HG02678 (cell line): ENCODE measurements at regions not wholly inside any gene's neighbourhood (a gene's known extent, or its start where the extent isn't known, plus 50 kb on each side); places are given as distances from the start of the nearest gene placed in this dataset.
"Not testable (repeated sequence)": the region's sequence is repeated elsewhere in the genome, so short reads cannot be mapped to it uniquely, and the experiment has no call there.

Experiments
- ATAC-seq: cut with Tn5 transposase; IDR thresholded peaks from one replicate; pipeline ENCODE4 v1.9.1; 2021; ENCODE audit warnings: mild to moderate bottlenecking, moderate library complexity; ENCODE audit not compliant: unreplicated experiment

DNA sequence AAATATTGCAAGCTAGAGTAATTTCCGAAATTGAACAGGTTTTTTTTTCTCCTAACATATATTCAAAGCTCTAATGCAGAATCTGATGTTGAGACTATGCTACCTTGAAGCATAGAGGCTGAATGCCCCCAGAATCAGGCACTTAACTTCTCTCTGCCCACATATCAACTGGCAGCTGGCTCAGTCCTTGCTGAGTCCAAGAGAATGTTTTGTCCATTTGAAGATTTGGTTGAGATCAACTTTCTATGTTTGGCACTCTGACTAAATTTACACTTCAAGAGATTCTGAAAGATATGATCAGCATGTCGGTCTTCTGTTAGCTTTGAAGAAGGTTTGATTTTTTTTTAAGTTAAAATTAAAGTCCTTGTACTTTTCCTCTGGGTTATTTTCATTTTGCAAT, 1298.1 kb downstream of the EPHA7 start:
- no peak for ATAC-seq

DNA sequence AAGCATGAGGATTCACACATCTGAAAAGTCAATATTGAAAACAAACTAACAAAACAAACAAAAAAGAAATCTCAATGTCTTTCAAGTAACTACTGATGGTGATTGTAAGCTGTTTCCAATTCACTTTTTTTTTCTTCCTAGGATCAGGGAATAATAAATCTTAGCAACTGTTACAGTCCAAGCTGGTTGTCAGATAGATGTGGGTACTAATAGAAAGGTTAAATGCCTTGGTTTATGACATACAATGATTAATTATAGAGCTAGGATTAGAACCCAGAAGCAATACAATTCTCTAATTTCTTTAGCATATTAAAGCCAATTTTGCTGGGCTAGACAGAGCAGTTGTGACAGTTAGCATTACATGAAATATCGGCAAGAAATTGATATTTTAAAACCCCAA, 1301.6 kb downstream of the EPHA7 start:
- no peak for ATAC-seq

DNA sequence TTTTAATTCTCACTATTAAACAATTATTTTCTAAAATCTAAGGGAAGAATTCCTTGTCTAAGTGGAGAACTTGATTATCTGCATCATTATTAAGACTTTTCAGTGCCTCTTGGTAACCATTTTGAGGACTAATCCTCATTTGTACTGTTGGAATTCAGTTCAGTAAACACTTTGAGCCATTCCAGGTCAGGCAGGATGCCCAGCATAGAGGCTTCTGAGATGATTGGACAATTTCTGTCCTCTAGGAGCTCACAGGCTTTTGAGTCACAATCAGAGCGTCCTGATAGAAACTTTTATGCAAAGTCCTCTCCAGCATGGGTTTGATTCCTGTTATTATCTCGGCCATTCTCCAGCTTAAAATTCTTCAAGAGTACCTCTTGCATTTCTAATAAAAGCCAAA, 1304.6 kb downstream of the EPHA7 start:
- ATAC-seq = no peak

DNA sequence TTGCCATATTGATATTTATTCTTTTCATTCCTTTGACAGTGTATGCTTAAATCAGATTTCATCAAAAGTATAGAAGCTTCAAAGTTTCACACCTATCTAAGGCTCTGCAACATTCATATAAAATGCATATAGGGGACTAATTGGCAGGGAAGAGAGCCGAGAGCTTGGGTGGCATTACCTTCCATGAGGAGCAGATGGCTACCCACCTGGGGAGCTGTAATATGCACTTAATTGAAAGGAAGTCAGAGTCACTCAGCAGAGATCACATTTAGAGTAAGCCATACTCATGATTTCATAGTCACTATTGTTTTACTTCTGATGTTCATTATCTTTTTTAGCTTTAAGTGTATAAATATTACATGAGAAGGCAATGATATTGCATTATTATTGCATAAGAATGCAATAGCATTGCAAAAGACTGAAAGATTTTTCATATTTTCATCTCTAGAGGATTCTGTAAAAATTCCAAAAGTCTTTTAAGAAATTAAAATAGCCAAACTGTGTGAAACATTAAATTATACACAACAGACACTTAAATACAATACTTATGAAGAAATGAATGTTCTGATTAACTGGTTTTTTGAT, 1305.2 kb downstream of the EPHA7 start:
- ATAC-seq = no peak

GRCh38 chr6:92111386-92111785, 1308.0 kb downstream of the EPHA7 start:
- ATAC-seq = no peak

DNA sequence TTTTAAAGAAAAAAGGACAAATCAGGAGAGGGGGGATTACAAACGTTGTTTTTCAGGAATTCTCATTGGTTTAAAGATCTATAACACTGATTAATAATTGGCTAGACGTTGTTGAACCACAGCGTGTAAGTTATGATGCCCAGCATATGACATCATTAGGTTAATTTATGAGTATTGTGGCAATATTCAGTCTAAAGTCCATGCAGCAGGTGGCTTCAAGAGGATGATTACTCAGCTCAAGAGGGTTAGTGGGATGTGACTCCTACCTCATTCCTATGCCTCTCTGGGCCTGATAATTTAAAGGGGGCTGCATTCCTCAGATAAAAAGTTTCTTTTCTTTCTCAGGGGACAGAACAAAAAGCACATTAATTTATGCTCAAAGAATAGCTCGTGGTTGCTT, 1309.0 kb downstream of the EPHA7 start:
- no peak for ATAC-seq

GRCh38 chr6:92109956-92110355, 1309.4 kb downstream of the EPHA7 start:
- no peak for ATAC-seq

DNA sequence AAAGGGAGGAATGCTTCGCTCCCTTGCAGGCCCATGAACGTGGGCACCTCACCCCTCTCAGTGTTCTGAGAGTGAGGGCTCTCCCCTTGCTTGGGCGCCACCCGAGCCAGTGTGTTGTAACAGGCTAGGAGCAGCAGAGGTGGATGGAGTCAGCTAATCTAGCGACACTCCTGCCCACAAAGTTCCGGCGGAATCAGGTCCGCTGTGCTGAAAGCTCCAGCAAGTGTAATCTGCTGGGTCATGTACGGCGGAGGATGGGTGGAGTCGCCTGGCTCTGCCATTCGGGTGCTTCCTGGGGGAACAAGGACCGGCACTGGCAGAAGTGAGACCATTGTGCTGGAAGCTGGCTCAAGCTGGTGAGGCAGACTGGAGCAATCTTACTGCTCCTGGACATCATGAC, 1310.1 kb downstream of the EPHA7 start:
- no peak for ATAC-seq

DNA sequence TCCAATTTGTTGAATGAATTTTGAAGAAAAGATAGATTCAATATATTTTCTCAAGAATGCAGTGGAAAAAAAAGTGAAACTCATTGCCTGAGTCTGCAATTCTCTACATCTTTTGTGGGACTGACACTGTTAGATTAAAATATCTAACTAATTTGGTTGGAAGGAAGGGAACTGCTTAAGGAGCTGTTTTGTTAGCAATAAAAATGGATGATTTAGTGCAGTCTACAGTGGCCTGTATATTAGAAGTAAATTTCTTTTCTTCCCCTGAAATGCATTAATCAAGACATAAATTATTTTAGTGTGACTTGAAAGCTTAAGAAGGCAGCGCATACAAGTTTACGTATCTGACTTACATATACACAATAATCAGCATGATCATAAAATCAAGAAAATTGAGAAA, 1332.6 kb downstream of the EPHA7 start:
- ATAC-seq = no peak

- ATAC-seq = not testable (repeated sequence)
Measured at GRCh38 chr6:92083914-92084313, 1335.4 kb downstream of the EPHA7 start.

- ATAC-seq = no peak
Measured at GRCh38 chr6:92072387-92072786, 1347.0 kb downstream of the EPHA7 start.

- no peak for ATAC-seq
Measured at GRCh38 chr6:92069781-92070180, 1349.6 kb downstream of the EPHA7 start.

DNA sequence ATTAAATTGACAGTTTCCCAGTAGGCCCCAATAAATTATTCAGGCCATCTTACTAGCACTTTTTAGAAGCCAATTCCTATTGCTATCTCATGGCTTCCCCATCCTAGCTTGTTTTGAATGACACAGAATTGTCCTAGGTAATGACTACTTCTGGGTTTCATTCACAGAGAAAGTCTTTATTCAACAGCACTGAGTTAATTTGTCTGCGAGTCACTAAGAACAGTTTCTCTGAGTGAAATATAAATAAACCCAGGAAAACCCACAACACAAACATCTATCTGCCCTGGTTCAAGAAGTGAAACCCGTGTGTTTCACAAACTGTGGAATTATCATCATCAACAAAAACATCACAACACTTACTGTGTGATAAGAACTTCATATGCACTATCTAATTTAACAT, 1366.8 kb downstream of the EPHA7 start:
- no peak for ATAC-seq

- ATAC-seq = no peak
Measured at GRCh38 chr6:92050216-92050615, 1369.1 kb downstream of the EPHA7 start.

- no peak for ATAC-seq
Measured at GRCh38 chr6:92047860-92048259, 1371.5 kb downstream of the EPHA7 start.

DNA sequence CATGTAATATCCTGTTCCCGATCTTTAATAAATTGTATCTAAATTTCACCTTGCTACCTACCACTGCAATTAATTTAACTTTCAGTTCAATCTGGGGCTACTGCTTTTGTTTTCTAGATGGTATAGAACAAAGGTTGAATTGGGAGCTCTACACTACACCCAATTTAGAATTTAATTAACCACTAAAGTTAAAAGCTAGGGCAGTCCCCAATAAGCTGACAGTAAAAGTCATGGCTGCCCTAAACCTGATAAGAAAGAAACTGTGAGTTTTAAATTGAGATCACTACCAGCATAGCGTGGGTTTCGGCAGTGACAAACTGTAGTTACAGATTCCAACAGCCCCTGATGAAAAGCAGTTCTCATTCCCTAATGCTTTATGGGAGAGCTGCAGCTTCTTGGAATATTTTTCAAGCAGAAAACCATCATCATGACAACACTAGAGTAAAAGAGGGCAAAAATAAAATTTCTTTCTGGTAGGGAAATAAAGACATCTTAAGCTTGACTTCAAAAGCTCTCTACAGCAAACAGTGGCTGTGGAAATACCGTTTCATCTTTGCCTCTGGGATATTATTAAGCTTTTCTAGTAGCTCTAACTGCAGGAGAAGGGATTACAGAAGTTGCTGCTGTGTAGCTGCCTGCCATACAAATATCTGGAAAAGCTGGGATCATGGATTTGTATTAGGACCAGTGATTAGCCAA, 1372.1 kb downstream of the EPHA7 start:
- ATAC-seq = no peak

- no peak for ATAC-seq
Measured at GRCh38 chr6:92044312-92044711, 1375.0 kb downstream of the EPHA7 start.

- ATAC-seq = no peak
Measured at GRCh38 chr6:92043777-92044176, 1375.6 kb downstream of the EPHA7 start.

GRCh38 chr6:92026878-92027277, 1392.5 kb downstream of the EPHA7 start:
- no peak for ATAC-seq

DNA sequence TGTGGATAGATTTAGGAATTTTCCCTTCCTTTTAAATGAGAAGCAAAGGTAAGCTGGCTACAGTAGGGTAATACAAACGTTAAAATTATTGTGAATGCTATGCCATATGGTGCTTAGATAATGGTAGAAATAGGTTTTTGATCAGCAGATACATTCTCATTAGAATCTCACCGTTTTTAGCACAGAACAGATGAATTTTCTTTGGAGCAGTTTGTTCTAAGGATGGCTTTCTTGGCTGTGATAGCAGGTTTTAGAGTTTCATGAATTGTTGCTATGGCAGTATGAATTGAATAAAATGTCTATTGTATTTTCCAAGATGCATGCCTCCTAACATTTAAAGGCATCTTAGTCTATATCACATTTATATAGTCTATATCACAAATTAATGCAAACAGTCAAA, 1394.5 kb downstream of the EPHA7 start:
- no peak for ATAC-seq

GRCh38 chr6:92024110-92024509, 1395.2 kb downstream of the EPHA7 start:
- ATAC-seq = no peak

GRCh38 chr6:92023410-92023966, 1395.9 kb downstream of the EPHA7 start:
- no peak for ATAC-seq
